PC-3 (cell line): ENCODE measurements at regions not wholly inside any gene's neighbourhood (a gene's known extent, or its start where the extent isn't known, plus 50 kb on each side); places are given as distances from the start of the nearest gene placed in this dataset.

Experiments
- CTCF ChIP-seq: fragments of 300-600 bp; sonication (generic); conservative IDR thresholded peaks from 2 replicates; pipeline ENCODE4 v1.5.1; 2017; ENCODE audit warnings: antibody characterized with exemption, low read depth, mild to moderate bottlenecking, low read length
- EZH2 ChIP-seq: fragments of 300-600 bp; sonication (generic); IDR thresholded peaks from one replicate; pipeline ENCODE4 v1.6.1; 2017; ENCODE audit warnings: antibody characterized with exemption, mild to moderate bottlenecking, low read length; ENCODE audit not compliant: unreplicated experiment

- TF ChIP-seq CTCF, result no peak
- TF ChIP-seq EZH2, result no peak
Measured at GRCh38 chr11:43150697-43151096, 161.1 kb upstream of the API5 start.
